ENCODE measurements at regions not wholly inside any gene's neighbourhood (a gene's known extent, or its start where the extent isn't known, plus 50 kb on each side); places are given as distances from the start of the nearest gene placed in this dataset.

DNA sequence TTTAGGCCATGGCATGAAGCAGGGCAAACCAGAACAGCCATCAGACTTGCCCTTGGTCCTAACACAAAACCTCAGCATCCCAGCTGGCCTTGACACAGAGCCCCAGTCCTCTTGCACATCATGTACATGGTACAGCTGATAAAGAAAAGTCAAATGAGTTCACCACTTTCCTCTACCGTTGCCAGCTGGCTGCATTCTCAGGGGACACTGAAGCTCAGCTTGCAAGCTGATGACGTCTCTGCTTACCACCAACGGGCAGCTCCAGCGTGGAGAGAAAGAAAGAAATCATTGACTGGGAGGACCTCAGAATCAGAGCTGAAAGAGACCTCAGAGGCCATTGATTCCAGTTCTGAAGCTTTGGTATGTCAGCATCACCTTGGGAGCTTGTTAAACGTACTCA, 80.7 kb upstream of the CES5A start:
- WGBS, 2 donors = 23 to 27% methylated on average over 5 of the region's 5 CpGs
- H3K4me1 ChIP-seq = no peaks in the 10 kb centered on the region
- TF ChIP-seq CTCF (IDR thresholded peaks at IDR 0.05) = no peak
- no peaks in the 10 kb centered on the region for H3K9me3 ChIP-seq
- ATAC-seq = peak in 1 of 4 donors; percentile 26
- no peaks in the 10 kb centered on the region for H3K36me3 ChIP-seq
- no peak overlapping the region for H3K4me3 ChIP-seq
- H3K27ac ChIP-seq = no peak overlapping the region
- peak in 1 of 6 donors; percentile 5 for DNase-seq
- FAIRE-seq = no peak
- H3K27me3 ChIP-seq = no peaks in the 10 kb centered on the region
- intact Hi-C loops (cut with DNase I) = no loop called here

GRCh38 chr16:55955424-55955823, 80.3 kb upstream of the CES5A start:
- no peaks in the 10 kb centered on the region for H3K9me3 ChIP-seq
- 81 to 90% methylated on average over 4 of the region's 4 CpGs for WGBS, 2 donors
- H3K27me3 ChIP-seq = peaks cover 0 to 2% (median 0%) of the 10 kb centered on the region in 4 donors
- DNase-seq = no peak
- no peak for FAIRE-seq
- intact Hi-C loops (cut with DNase I) = no loop called here
- no peak overlapping the region for H3K4me3 ChIP-seq
- TF ChIP-seq CTCF (IDR thresholded peaks at IDR 0.05) = no peak
- no peak for ATAC-seq
- no peak overlapping the region for H3K27ac ChIP-seq
- no peaks in the 10 kb centered on the region for H3K4me1 ChIP-seq
- H3K36me3 ChIP-seq = no peaks in the 10 kb centered on the region

- 68 to 69% methylated on average over 2 of the region's 2 CpGs for WGBS, 2 donors
- peaks cover 0 to 5% (median 0%) of the 10 kb centered on the region in 4 donors for H3K27me3 ChIP-seq
- intact Hi-C loops (cut with DNase I) = no loop called here
- no peak for TF ChIP-seq CTCF (IDR thresholded peaks at IDR 0.05)
- no peaks in the 10 kb centered on the region for H3K9me3 ChIP-seq
- H3K27ac ChIP-seq = no peak overlapping the region
- no peaks in the 10 kb centered on the region for H3K36me3 ChIP-seq
- no peaks in the 10 kb centered on the region for H3K4me1 ChIP-seq
- DNase-seq = no peak
- FAIRE-seq = no peak
- ATAC-seq = no peak
- H3K4me3 ChIP-seq = no peak overlapping the region
These were observed 79.7 kb upstream of the CES5A start for GRCh38 chr16:55954906-55955305.

DNA sequence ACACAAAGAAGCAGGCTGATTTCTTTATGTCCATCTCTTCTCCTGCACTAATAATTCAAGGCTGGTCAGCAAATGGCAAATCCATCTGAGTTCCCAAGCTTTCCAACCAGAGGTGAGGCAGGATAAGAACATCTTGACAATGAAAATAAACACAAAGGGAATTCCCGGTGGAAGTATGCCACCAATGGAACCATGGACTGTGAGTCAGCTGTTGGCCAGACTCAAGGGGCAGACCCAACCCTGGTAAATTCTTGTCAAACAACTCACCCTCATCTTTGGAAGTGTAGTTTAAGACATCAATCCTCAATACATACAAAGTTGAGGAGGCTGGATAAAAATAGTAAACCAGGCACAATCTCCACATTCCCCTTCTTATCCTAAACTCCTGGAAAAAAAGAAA, 74.3 kb upstream of the CES5A start:
- Histone ChIP-seq H3K27ac (no peak overlapping the region), H3K4me3 (no peak overlapping the region), H3K4me1 (no peaks in the 10 kb centered on the region), H3K27me3 (peaks cover 0 to 5% (median 0%) of the 10 kb centered on the region in 4 donors), H3K9me3 (no peaks in the 10 kb centered on the region), H3K36me3 (no peaks in the 10 kb centered on the region)
- no peak for TF ChIP-seq CTCF (IDR thresholded peaks at IDR 0.05)
- intact Hi-C loops (cut with DNase I) = loop anchor here in 2 of 3 donors (5.0 to 10.0 kb wide), 2 partner anchors 365 to 368 kb away; no protein-coding TSS in a partner anchor
- 71 to 75% methylated on average over 1 of the region's 1 CpG for WGBS, 2 donors
- ATAC-seq (no peak), DNase-seq (no peak), FAIRE-seq (no peak)

DNA sequence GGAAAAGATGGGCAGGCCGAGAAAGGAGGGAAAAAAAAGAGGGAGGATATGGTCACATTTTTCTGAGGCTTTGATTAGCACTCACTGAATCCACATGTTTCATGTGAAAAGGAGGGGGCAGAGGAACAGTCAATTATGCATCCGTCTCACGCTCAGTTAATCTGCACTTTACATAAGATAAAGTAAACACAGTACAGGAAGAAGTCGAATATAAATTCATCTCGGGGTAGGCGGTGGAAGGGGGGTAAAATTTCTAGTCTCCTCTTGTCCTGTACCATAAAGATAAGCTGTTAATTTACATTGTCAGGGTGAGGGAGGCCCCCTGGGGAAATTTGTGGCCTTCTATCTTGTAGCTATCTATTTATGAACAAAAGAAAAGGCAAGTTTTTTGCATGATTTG, 73.1 kb upstream of the CES5A start:
- WGBS, 2 donors = 17 to 23% methylated on average over 6 of the region's 6 CpGs
- H3K9me3 ChIP-seq = no peaks in the 10 kb centered on the region
- FAIRE-seq = no peak

More for the DNA sequence above, 73.1 kb upstream of the CES5A start:
- no peaks in the 10 kb centered on the region for H3K36me3 ChIP-seq
- ATAC-seq (no peak), DNase-seq (no peak)
- peaks cover 0 to 6% (median 3%) of the 10 kb centered on the region in 4 donors for H3K27me3 ChIP-seq
- intact Hi-C loops (cut with DNase I) = loop anchor here in 2 of 3 donors (5.0 to 10.0 kb wide), 2 partner anchors 367 to 369 kb away; no protein-coding TSS in a partner anchor
- no peak overlapping the region for H3K4me3 ChIP-seq
- H3K27ac ChIP-seq = no peak overlapping the region
- H3K4me1 ChIP-seq = no peaks in the 10 kb centered on the region
- TF ChIP-seq CTCF (IDR thresholded peaks at IDR 0.05) = no peak

Measured in pancreas (tissue), 10 donors.